NCI-H748 (cell line): ENCODE measurements at regions not wholly inside any gene's neighbourhood (a gene's known extent, or its start where the extent isn't known, plus 50 kb on each side); places are given as distances from the start of the nearest gene placed in this dataset.
"Not testable (repeated sequence)": the region's sequence is repeated elsewhere in the genome, so short reads cannot be mapped to it uniquely, and the experiment has no call there.

Experiments used
- DNase-seq: peaks from one replicate; lab custom pipeline; 2025; ENCODE audit not compliant: unreplicated experiment; lab: John Stamatoyannopoulos, UW

DNA sequence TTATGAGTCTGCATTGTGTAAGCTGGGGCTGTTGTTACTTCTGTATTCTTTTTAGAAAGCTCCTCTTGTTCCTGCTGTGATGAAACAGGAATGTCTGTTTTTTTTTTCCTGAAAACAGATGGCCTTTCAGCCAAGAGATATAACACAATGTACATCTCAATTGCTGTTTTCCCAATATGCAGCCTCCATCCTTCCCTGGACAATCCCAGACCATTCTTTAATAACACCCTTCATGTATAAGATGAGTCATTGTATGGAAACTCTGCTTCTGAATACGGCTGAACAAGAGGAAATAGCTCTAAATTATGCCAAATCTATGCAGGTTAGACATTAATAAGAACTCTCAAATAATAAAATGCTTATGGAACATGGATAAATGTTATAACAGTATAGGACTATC lies 60.2 kb upstream of the LRRC4C start:
- no peak for DNase-seq

DNA sequence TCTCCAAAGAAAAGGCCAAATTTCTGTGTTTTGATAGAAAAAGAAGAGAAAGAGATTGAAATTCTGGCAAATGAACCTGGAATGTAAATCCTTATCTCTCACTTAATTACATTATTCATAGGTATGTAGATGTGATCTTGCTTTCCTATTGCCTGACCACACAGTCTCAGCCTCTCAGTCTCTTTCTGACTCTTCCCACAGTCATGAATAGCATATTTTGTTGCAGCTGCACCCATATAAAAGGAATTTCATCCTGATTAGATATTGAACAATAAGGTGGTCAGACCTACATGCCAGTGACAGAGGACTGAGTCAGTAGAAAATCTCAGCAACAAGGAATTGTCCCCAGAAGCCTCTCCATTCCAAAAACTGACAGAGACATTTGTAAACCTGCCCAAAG lies 62.9 kb upstream of the LRRC4C start:
- no peak for DNase-seq

DNA sequence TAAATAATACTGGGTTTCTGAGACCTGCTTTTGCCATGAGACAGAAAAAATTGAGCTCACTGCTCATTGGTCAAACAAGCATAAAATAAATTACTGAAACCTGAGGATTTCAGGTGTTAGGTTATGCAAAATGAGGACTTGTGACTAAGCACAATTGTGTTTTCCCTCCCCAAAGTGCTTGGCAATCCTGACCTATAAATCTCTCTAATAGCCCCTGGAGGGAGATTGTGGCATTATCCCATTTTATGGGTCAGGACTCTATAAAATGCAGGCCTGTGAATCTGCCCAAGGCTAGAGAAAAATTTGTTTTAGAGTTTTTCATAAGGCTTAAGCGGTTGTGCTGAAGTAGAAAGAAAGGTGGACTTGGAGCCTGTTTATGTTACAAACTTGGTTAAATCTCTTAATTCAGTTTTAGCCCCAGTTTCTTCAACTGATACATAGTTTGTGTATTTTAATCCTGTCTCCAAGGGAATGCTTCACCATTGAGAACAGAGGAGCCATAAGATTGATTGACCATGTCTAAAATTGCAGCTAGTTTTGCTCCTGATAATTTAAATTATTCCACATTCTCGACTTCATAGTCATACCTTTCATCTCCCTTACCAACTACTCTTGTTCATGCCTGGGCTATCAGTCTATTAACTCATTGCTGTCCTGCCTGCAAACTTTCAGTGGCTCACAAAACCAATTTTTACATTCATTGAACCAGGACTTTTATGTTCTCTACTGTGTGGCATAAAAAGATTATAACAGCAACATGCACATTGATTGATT lies 63.6 kb upstream of the LRRC4C start:
- DNase-seq, result no peak

DNA sequence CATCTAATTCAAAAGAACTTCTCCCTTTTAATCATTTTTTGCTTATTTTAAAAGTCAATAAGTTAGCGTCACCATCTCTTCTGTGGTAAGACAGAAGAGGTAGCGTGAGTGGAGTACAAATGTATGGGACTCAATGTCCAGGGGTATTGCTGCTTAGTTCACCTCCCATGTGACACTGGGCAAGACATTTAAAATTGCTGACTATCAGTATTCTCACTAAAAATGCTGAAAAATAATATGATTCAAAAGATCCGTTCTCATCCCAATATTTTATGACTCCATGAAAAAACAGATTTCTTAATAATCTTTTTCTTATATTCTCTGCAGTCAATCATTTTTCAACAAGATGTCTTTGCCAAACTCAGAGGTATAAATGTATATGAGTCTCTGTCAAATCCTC lies 68.1 kb upstream of the LRRC4C start:
- no peak for DNase-seq

DNA sequence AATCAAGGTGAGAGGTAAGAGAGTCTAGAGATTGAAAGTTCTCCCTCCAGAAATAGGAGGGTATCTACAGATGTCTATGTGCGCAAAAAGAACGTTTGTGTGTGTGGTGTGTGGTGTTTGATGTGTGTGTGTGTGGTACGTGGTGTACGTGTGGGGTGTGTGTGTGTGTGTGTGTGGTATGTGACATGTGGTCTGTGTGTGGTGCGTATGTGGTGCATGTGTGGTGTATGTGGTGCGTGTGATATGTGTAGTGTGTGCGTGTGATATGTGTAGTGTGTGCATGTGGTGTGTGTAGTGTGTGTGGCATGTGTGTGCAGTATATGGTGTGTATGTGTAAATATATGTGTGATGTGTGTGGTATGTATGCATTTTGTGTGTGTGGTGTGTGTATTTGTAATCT lies 73.0 kb upstream of the LRRC4C start:
- DNase-seq, result no peak

DNA sequence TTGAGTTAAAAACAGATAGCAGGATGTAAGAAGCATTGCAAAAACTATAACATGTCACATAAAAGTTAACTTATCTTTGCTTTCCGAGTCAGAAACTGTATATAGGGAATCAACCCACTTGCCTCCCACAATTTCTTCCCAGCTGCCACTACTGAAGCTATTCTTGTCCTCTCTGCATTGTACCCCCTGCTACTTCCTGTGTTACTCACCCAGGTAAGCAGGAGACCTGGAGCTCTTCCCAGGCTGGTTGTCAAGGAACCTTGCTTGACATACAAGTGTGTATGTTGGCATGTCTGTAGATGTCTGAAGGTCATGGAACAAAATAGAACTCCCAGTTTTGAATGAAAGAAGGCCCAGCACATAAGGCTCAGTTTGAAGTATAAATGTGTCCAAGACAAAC lies 74.3 kb upstream of the LRRC4C start:
- DNase-seq, result no peak

DNA sequence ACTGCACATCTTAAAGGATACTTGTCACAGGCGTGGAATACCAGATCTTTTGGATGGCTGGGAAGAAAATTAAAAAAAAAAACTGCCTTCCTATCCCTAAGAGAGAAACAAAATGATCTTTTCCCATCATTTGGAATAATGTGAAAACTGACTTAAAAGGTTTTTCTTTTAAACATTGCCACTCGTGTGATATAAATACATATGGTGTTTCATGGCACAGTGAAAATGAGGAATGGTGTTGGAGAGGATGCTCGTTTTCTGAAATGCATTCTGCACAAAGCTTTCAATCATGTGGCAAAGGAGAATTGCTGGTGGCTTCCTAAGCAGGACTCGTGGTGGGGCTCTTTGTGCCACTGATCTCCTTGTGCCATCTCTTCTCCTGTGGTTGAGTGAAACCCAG lies 74.9 kb upstream of the LRRC4C start:
- no peak for DNase-seq

DNA sequence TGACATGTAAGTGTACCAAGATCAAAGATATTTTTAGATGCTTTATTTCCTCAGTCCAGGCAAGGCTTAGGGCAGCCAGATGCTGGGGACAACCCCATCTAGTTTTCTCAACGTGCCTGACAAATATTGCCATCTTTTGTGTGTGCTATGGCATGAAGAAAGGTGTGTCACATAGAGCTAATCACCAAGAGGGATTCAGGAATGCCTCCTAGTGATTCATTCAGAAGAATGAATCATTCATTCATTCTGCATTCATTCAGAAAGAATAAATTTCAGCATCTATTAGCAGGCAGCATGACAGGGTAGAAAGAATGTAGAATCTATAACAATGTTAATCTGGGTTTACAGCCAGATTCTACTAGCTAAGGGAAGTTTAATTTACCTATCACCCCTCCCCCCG lies 75.4 kb upstream of the LRRC4C start:
- no peak for DNase-seq

DNA sequence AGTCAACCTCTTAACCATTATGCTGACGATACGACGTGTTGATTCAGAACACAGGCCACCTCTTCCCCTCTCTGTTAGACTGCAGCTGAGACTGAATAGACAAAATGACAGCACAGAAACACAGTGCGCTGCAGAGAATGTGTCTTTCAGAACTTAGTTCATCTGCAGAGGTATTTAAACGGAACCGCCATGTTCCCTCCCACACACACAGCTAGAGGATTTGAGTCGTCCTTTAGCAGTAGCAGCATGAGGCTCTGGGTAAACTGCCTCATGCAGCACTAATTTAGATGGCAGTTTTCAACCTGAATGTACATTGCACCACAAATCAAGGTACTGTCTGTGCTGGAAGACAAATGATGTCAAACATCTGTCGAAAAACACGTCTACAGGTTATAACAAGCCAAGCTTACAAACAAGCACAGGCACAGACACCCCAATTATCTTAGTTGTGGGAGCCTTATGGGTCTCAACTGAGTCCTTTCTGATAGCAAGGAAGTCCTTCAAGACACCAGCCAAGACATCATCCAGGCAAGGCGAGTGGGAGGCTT lies 76.6 kb upstream of the LRRC4C start:
- DNase-seq, result no peak

DNA sequence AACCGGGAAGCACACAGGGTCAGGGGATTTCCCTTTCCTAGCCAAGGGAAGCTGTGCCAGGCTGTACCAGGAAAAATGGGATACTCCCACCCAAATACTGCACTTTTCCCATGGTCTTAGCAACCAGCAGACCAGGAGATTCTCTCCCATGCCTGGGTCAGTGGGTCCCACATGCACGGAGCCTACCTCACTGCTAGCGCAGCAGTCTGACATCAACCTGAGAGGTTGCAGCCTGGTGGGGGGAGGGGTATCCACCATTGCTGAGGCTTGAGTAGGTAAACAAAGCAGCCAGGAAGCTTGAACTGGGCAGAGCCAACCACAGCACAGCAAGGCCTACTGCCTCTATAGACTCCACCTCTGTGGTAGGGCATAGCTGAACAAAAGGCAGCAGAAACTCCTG lies 85.5 kb upstream of the LRRC4C start:
- not testable (repeated sequence) for DNase-seq

DNA sequence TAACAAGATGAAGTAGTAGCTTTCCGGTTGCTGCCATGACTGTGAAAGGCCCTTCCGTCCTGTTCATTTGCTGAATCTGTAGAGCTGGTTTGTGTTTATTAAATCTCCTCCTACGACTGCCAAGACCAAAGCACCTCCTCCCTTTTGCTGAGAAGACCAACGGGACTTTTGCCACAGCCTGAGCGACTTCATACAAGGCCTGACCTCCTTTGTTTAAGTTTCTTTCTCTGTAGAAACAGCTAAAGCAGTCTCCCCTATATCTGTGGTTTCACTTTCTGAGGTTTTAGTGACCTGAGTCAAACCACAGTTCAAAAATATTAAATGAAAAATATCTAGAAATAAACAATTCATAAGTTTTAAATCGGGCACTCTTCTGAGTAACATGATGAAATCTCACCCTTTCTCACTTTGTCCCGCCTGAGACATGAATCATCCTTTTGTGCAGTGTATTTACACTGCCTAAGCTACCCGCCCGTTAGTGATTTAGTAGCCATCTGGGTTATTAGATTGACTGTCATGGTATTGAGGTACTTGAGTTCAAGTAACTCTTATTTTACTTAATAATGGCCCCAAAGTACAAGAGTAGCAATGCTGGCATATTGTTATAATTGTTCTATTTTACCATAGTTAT lies 119.1 kb upstream of the LRRC4C start:
- DNase-seq, result no peak

DNA sequence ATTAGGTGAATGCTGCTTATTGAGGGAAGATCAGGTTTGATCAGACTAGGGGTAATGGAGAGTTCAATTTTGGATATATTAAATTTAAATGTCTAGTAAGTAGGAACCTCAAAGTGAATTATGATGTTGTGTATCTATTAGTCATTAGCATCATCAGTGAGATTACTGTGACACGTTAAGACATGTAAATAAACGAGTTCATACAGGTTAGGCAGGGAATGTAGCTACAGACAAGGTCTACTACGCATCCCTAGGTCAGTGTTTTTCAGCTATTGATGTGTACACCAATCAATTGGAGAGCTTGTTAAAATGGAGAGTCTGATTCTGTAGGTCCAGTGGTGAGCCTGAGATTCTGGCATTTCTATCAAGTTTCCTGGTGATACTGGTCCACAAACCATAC lies 120.1 kb upstream of the LRRC4C start:
- DNase-seq, result no peak

DNA sequence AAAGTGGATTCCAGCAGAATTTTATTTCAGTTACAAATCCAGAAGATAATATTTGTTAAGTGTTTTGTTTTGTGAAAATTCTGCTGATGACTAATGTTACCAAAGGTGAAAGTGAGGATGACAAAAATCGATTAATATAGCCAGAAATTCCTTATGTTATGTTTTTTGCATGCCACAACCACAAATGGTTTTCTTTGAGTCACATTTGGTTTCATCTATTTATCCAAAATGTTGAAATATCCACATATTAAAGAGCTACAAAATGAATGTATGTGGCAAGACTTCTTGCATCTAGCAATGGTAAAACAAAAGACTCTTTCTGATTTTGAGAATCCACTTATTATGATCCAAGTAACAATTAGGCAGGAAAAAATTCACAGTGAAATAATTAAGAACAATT lies 150.1 kb upstream of the LRRC4C start:
- no peak for DNase-seq

DNA sequence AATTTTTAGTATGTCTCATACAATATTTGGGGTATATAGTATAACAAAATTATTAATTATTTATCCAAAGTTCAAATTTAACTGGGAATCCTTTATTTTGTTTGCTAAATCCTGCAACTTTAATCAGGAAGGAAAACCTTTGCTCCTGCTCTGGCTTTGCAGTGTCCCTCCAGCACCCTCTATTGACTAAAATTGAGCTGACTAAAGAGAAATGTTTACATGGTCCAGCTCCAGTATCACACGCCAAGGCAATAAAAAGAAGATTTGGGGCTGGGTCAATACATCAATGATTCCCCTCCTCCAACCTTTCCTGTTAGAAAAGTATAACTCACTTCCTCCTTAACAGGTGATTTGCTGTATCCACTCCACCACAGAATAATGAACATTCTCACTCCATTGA lies 153.0 kb upstream of the LRRC4C start:
- DNase-seq, result no peak

DNA sequence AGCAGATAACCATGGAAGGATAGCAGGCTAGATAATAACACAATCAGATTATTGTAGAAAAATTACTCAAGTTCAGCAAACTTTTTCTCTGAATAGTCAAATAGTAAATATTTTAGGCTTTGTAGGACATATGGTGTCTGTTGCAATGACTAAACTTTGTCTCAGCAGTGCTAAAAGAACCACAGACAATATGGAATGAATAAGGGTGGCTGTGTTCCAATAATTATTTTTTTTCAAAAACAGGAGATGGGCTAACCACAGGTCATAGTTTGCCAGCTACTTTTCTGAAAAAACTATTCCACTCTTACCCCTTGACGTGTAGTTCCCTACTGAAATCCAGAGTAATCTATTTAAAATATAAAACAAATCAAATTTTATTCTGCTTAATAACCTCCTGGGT lies 153.9 kb upstream of the LRRC4C start:
- DNase-seq, result no peak

DNA sequence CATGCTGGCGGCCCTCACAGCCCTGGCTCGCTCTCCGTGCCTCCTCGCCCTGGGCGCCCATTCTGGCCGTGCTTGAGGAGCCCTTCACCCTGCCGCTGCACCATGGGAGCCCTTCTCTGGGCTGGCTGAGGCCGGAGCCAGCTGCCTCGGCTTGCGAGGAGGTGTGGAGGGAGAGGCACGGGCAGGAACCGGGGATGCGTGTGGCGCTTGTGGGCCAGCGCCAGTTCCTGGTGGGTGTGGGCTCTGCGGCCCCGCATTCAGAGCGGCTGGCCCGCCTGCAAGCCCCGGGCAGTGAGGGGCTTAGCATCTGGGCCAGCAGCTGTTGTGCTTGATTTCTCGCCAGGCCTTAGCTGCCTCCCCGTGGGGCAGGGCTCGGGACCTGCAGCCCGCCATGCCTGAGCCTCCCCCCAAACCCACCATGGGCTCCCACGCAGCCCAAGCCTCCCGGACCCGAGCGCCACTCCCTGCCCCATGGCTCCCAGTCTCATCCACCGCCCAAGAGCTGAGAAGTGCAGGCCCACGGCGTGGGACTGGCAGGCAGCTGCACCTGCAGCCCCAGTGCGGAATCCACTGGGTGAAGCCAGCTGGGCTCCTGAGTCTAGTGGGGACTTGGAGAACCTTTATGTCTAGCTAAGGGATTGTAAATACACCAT lies 163.4 kb upstream of the LRRC4C start:
- no peak for DNase-seq

DNA sequence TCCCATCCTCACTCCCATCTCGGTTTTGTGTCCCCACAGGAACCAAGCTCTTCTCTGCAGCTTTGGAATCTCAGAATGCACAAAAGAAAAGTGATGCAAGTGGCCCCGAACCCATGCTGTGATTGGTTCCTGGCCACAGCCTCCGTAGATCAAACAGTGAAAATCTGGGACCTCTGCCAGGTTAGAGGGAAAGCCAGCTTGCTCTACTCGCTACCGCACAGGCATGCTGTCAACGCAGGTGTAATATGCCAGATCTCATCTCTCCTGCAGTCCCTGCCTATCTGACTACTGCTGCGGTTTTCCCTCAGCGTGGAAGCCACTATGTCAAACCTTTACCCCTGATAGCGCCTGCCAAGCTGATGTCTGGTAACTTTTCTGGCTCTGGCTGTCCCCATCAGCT lies 200.5 kb upstream of the LRRC4C start:
- DNase-seq, result peak; percentile 4

DNA sequence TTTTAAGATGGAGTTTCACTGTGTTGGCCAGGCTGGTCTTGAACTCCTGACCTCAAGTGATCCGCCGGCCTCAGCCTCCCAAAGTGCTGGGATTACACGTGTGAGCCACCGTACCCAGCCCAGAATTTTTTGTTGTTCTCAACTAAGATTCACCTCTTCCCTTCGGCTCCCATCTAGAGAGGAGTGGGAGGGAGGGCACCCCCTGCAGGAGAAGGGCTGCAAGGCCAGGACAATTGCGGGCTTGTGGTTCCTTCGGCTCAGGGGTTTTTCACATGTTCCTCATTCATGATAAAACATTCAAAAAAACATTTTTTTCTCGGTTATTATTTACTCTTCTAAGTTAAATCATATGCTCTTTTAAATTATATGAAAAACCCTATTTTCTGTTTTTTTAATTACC lies 201.1 kb upstream of the LRRC4C start:
- no peak for DNase-seq

DNA sequence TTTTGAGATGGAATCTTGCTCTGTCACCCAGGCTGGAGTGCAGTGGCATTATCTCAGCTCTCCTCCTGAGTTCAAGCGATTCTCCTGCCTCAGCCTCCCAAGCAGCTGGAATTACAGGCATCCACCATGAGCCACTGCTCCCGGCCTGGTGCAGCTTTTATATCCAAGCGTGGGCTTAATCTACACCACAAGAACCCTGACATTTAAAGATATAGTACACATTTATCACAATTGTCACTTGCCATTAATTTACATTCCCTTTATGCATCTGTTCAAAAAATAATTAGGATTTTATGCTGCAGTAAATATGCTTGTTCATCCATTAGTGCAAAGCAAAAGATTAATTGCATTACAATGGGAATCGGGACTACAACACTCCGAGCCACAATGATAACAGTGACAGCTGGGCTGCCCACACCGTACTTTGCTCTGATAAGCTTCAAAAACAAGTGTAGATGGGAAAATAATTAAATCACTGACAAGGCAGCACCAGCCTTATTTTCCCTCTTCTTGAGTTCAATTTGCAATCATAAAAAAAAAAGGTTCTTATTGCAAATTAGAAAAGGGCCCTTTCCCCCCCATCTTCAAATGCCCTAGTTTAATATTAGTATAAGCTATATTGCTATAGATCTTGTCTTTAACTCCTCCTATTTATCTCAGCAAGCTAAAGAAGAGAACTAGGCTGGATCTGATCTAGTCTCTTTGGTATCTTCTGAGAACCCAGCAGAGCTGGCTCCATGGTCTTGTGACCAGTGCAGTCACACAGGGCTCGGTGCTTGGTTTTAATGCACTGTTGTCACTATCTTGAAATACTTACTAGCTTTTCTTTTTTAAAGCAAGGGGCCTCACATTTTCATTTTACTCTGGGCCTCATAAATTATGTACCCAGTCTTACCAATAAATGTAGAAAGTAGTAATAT lies 206.2 kb upstream of the LRRC4C start:
- no peak for DNase-seq

DNA sequence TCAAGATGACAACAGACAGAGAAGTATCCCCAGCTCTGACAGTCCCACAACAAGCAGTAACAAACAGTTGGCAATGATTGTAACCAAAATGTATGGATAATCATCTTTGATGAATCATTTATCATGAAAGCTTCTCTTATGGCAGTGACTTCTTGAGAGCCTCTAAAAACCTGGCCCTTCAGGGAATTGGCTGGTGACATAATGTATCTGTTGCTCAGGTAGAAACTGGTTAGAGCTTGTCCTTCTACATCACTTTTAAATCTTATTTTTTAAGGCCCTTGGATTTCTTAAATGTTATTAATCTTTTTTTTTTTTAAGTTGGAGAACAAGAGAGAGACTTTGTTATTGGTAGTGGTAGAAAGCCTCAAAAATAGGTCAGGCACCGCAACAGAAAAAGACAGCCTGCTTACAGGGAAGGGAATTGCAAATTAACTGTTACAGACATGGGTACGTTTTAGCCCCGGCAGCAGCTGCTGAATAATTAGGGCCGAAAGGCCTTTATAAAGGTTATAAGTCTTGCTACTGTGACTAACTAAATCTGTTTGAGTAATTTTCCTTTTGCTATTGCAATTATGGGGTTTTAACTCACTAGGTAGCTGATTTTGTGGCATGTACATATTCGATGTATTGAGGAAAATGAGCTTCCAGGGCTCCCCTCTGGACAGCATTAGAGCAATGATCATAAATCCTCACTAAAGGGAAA lies 207.7 kb upstream of the LRRC4C start:
- DNase-seq, result no peak

DNA sequence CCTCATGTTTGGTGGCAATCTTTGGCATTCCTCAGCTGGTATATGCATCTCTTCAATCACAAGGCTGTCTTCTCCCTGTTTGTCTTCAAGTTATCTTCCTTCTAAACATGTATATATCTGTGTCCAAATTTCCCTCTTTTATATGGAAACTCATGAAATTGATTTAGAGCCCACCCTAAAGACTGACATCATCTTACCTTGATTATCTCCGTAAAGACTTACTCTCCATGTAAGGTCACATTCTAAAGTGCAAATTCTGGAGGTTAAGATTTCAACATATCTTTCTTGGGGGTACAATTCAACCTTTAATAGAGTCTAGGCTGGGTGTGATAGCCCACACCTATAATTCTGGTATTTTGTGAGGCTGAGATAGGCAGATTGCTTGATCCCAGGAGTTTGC lies 215.8 kb upstream of the LRRC4C start:
- DNase-seq, result no peak
